CD4-positive, alpha-beta T cell treated with Interleukin-17A for 1 hour (primary cell): ENCODE measurements at regions not wholly inside any gene's neighbourhood (a gene's known extent, or its start where the extent isn't known, plus 50 kb on each side); places are given as distances from the start of the nearest gene placed in this dataset.

ENCODE experiments used
- DNase-seq: peaks from one replicate; pipeline ENCODE4 v3.0.0-alpha.2; 2020

DNA sequence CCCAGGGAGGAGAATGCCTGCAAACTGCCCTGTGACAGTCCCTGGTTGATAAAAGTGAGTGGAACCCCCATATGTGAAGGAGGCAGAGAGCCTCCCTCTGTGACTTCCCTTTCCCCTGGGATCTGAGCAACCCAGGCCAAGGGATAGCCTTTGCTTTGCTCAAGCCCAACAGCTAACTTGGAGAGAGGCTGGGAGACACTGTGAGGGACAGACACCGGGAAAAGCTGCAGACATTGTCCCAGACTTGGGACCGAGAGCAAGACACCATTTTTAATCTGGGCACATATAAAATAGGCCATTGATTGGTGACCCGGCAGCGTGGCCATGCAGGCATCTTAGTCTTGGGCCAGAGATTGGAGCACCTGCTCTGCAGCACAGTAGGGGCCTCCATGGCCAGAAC is 96.1 kb upstream of the SALL3 start:
- no peak for DNase-seq

DNA sequence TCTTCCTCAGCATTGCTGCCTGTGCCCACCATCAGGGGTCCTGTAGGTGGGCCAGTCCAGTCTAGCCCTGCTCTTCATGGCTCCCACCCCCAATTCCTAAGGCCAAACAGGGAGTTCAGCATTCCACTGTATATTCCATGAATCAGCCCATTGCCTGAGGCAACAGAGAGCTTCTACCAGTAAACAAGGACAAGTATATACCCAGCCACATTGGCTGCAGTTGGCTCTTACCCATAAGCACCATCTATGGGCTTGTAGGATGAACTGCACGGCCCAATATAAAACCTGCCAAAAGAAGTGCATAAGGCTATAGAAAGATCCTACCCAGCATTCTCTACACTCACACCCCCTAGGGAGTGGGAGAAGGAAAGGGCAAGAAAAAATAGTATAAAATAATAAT is 95.1 kb upstream of the SALL3 start:
- no peak for DNase-seq

DNA sequence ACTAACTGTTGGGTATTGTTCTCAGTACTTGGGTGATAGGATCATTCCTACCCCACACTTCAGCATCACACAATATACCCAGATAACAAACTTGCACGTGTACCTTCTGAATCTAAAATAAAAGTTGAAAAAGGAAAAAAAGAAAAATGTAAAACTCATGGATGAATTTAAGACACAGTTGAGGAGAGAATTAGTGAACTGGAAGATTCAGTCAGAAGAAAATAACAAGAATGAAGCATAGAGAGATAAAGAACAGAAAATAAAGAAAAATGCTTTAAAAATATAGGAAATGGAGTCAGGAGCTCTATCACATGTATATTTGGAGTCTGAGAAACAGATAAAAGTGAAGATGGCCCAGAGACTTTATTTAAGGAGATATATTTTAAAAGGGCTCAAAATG is 90.4 kb upstream of the SALL3 start:
- DNase-seq: no peak

DNA sequence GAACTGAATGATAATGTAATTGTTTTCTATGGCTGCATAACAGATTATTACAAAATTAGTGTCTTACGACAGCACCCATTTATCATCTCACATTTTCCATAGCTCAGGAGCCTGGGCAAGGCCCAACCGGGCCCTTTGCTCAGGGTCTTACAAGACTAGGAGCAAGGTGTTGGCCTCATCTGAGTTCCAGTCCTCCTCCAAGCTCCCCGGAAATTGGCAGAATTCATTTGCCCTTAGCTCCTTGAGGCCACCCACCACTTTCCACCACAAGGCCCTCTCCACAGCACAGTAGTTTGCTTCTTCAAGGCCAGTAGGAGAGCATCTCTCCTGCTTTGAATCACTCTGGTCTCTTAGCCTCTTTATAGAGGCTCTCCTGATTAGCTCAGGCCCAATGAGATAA is 89.2 kb upstream of the SALL3 start:
- DNase-seq: no peak

DNA sequence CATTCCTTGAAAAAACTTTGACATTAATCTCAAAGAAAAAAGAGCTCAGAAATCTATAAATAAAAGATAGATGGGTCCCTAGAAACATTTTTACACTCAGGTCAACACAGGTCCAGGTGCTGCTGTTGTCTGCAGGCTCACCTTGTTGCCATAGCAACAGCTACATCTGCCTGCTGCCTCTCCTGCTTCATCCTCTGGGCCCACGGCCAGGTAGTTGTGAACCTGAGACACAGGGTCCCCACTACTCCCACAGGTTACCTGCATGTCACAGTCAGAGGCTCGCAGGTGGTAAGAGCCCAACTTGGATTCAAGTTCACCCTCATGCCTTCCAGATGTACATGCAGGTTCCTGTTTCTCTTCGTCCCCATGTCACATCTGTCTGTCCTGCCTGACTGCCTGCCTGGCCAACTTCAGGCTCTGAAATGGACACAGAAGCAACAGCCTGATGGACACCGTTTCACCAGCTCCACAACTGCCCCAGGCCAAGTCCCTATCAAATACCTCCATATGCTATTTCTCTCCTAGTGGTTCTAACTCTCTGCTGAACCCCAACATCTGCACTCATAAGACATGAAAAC is 88.3 kb upstream of the SALL3 start:
- DNase-seq: no peak

DNA sequence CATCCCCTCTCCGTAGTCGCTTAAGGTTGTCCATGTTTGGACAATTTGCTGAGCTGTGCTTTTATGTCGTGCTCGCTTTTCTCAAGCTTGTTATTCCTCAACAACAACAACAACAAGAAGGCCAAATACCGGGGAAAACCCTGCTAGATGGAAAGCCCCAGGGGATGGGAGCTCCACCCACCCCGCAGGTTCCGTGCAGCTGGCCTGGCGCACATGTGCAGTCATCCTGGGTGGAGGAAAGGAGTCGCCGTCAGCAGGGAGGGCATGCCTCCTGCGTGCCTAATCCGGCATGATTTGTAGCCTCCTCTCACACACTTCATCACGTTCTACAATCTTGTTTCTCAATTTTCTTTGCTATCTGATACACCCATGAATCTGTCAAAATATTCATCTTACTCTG is 87.4 kb upstream of the SALL3 start:
- no peak for DNase-seq

DNA sequence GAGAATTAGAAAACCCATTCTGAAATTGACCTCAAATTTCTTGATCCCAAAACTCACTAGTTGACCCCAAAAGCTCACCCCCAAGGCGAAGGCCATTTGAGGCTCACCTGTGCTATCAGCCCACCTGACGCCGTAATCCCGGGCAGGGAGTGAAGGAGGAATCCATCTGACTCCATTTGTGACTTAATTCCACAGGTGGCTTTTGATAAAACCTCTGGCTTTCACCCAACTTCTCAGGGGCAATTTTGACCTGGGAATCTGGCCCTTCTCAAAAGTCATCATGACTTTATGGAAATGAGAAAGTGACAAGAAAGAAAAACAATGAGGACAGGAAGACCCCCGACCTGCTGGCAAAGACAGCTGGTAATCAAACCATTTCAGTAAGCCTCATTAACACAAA is 86.9 kb upstream of the SALL3 start:
- no peak for DNase-seq

DNA sequence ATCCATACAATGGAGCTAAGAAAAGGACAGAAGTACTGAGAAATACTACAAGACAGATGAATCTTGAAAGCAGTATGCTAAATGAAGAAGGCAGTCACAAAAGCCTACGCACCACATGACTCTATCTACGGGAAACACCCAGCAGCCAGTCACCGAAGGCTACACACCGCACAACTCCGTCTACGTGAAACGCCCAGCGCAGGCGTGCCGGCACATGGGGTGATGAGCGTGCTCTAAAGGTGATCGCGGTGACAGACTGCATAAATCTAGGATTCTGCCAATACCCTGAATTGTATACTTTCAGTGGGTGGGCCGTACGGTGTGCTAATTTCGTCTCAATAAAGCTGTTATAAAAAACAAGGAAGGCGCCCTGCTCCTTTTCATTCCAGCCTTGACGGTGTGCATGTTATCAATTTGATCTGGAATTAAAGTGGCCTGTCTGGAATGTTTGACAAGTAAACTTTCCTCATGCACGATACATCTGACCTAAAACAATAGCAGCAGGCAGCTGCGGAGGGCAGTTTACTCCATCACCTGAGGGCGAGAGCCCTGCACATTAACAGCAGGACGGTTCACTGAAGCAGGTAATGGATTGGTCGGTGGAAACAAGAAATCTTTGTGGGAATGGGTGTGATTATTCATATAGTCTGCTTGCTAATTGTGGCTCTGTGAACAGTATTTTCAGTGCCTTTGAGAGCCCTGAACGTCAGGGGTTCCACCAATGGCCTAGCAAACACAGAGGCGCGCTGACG is 86.2 kb upstream of the SALL3 start:
- DNase-seq: no peak

DNA sequence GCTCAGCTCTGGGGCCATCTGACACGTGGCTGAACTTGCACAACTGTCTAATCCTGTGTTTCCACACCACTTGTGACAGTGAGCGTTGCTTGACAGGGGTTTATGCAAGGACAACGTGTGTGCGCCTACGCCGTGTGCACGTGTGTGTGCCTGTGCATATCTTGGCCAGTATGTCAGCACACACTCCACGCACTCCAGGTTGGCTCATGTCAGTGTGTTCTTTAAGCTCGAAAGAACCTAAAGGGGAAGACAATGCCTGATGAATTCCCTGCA is 85.6 kb upstream of the SALL3 start:
- no peak for DNase-seq

DNA sequence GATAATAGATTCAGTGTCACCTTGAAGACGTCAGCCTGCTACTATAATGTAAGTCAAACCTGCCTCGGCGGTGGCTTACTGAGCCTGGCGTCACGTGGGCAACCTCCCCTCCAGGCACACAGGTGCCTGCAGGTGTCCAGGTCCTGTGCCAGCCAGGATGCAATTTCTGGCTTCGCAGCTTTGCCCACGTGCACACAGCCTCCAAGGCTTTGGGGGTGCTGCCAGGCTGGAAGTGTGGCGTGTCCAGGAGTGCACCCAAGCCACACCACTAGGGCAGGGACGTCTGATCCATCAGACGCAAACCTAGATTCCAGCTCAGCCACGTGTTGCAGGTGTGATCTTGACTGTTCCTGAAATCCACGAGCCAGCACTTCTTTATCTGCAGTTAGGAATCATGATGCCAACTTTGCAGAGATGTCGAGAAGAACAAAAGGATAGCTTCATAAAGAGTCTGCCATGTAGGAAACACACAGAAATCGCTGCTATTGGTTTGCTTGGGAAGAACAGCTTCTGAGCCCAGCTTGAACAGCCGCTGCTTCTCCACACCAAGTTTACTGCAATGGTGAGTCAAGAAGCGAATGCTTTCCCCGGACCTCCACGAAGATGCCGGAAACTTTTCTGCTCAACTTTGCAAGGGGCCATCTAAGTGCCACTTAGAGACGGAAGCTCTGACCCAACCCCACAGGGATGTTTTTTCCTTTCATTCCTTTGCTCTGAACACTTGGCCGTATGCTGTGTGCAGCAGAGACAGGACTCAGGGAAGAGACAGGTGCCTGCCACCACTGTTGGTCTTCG is 84.2 kb upstream of the SALL3 start:
- no peak for DNase-seq

DNA sequence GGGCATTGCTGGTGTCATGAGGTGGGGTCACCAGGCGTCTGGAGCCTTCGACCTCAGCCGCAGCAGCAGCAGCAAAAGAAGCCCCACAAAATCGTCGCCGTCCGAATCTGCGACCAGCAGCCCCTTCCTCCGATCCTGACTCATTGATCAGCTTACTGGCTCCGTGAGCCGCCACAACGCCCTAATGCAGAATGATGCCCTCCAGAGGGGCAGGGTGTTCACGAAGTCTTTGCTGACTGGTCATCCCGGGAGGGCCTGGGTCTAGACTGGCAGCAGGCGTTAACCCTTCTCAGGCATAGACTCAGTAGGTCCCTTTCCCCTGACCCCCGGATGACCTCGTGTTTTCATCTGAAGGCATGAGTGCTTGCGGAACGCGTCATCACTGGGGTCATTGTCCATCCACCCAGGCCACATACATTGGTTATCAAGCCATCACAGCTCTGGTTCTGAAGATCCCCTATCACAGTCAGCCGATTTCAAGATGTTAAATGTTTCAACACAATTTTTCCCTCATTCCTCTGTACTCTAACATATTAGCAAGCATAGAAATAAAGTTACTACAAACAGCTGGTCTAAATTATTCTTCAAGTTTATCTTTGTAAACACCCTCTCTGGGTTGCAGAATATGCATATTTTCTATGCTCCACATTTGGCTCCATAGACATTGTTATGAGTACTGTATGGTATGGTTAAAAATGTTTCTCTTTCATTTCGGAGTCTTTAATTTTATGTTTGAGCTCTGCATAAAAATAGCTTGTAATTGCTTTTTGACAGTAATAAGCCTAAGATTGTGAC is 83.3 kb upstream of the SALL3 start:
- no peak for DNase-seq

DNA sequence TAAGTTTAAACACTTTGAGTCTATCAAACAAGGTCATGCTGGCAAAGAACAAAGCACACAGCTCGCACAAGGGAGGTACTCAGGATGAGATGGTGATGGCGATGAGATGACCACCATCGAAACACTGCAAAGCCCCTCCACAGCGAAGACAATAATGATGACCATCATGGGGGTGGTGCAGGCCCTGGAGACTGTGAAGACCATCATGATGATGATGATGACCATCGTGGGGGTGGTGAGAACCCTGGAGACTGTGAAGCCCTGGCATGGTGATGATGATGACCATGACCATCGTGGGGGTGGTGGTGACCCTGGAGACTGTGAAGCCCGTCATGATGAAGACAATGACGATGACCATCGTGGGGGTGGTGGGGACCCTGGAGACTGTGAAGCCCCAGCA is 81.6 kb upstream of the SALL3 start:
- DNase-seq: no peak

DNA sequence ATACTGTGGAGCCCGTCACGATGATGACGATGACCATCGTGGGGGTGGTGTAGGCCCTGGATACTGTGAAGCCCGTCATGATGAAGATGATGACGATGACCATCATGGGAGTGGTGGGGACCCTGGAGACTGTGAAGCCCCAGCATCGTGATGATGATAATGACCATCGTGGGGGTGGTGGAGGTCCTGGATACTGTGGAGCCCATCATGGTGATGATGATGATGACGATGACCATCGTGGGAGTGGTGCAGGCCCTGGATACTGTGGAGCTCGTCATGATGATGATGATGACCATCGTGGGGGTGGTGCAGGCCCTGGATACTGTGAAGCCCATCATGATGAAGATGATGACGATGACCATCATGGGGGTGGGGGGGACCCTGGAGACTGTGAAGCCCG is 81.0 kb upstream of the SALL3 start:
- no peak for DNase-seq

DNA sequence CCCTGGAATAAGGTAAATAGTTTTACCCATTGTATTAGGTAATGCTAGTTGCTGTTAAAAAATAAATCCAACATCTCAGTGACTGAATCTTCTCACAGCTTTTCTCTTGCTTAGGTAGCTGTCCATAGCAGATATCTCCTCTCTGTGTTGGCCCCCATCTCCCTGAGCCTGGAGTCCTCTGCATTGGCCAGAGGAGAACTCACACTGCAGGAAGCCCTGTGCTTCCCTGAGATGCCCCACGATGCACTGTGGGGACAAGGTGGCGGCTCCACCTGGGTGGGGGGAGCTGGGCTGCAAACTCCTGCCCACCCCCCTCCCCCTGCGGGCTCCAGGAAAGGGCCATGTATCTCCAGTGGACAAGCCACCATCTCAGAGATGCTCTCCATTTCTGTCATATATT is 80.4 kb upstream of the SALL3 start:
- DNase-seq: no peak

DNA sequence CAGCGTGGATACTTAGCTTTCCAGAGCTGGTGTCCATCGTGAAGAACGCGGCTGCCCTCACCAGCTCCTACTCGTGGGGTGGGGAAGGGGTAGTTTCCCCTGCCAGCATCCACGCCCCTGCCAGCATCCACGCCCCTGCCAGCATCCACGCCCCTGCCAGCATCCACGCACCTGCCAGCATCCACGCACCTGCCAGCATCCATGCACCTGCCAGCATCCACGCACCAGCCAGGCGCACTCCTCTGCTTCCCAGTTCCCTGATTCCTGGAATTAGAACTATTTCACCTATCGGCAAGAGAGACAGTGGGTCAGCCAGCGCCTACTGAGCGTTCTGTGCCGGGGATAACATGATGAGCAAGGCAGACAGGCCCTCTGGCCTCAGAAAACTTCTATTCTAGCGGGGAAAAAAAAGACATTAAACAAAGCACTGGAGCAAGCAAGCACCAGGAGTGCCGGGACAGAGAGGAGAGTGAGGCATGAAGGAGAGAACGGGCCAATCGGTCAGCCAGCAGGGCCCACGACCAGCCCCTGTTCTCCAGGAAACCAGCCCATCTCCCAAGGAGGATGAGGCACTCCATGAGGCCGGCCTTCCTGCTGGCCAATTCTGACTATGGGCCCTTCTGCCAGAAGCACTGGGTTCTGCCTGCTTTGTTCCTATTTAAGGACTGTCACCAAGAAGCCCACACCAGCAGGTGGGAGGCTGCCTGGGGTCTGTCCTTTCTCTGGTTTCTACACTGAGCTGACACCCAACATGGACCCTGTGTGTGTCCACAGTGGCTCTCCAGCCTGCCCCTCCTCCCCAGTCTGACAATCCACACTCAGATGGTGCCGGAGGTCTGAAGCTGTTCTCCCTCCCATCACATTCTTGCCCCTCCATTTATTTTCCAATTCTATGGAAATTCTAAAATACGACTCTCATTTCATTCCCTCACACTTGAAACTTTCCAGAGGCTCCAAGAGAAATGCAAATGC is 78.4 kb upstream of the SALL3 start:
- DNase-seq: no peak

DNA sequence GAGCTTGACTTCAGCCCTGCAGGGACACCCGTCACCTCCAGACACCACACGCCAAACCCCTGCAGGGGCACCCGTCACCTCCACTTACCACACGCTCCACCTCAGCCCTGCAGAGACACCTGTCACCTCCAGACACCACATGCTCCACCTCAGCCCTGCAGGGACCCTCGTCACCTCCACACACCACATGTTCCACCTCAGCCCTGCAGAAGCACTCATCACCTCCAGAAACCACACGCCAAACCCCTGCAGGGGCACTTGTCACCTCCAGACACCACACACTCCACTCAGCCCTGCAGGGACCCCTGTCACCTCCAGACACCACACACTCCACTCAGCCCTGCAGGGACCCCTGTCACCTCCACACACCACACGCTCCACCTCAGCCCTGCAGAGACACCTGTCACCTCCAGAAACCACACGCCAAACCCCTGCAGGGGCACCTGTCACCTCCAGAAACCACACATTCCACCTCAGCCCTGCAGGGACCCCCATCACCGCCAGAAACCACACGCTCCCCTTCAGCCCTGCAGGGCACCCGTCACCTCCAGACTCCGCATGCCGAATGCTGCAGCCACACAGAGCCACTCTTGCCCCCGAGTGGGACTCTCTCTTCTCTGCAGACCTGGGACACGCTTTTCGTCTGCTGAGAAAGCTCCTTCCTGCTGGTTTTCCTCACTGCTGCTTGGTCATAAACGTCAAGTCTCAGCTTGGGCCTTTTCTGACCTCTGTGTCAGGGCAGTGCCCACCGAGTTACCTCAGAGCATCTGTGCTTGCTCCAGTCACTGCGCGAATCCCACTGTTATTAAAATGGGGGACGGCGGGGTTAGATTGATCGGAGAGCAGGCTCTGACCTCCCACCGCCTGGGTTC is 77.5 kb upstream of the SALL3 start:
- no peak for DNase-seq

DNA sequence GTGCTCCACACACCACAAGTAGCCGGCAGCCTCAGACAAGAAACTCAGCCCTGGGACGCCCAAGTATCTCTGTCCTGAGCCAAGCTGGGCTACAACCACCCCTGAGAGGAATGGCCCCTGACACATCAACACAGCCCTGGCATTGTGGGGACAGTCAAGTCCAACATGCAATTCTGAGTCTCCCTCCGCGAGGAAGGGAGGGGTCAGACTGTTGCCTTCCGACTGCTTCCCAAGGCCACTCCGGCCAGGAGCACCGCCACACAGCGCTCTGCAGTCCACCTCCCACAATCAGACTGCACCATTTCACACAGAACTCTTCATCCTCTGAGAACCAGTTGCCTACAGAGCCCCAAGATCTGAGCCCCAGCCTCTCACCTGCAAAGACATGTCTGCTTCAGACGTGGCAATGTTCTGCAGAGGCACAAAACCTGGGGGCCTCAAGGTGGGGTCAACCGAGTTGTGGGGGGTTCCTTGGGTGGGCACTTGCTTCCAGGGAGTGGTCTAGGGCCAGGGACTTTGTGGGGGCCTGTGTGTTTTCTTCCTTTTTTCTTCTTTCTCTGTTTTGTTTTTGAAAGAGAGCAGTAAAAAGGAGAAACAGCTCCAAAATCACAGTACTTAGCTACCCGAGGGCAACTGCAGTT is 76.7 kb upstream of the SALL3 start:
- DNase-seq: no peak

DNA sequence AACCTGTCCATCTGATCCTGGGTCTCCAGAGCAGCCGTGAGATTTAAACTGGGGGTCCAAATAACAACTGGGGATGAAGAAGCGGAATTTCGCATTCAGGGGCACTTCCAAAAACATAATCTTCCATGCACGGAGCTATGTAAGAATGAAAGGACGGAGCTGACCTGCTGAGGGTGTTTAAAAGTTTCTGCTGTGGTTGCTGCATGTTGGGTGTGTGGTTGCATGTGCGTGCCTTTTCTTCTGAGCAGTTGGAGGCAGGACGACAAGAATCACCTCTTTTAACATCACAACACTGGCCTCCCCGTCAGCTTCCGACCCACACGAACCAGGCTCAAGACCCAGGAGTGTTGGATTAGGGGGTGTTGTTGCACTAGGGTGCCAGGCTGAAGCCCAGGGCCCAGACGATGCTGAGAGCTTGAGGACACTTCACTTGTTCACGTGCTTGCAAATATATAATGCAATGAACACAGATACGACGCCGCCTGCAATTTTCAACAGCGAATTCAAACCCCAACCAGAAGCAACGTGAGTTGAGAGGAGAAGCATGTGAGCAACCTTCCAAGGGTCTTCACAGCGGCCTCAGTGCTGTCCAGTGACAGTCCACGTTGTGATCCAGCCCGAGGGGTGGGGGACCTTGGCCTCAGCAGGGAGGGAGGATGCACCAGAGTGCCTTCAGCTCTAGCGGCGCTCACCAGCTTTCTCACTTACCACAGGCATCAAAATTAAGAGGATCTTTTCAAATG is 76.0 kb upstream of the SALL3 start:
- no peak for DNase-seq

DNA sequence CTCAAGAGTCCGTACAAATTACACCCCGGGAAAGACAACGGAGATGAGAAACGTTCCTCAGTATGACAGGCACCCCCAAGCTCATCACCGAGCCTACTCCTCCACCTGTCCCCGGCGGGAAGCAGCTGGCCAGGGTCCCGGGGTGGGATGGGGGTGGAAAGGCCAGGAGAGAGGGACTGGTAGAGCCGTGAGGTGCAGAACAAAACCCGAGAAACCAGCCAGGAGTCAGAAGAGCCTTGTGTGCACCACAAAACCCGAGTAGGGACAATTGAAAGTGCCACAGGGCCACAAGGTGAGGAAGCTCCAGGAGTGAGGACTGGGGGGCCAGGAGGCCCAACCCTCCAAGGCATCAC is 75.5 kb upstream of the SALL3 start:
- no peak for DNase-seq

DNA sequence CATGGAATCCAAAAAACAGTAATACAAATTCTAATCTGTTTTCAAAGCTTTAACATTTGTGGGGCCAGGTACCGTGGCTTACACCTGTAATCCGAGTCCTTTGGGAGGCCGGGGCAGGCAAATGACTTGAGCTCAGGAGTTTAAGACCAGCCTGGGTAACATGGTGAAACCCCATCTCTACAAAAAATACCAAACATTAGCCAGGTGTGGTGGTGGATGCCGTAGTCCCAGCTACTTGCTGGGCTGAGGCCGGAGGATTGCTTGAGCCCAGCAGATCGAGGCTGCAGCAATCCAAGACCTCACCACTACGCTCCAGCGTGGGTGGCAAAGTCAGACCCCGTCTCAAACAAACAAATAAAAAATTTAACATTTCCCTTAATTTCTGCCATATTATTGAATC is 74.3 kb upstream of the SALL3 start:
- DNase-seq: no peak
